ENCODE measurements at regions not wholly inside any gene's neighbourhood (a gene's known extent, or its start where the extent isn't known, plus 50 kb on each side); places are given as distances from the start of the nearest gene placed in this dataset.

DNA sequence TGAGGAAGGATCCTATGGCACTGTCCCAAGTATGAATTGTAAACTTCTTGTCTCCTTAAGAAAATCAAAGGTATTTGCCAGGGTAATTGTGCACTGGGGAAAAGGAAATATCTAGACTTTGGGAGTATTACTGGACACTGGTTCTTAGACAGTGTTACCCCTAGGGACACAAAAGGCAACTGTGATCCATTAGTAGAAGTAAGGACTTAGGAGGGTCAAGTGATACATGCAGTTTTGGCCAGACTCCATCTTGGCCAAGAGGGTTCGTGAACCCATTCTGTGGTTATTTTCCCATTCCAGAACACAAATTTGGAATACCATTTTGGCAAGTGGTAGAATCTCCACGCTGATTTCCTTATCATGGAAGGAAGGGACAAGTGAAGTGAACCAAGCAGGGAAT lies 98.1 kb downstream of the TM2D1 start:
- TF ChIP-seq CTCF (IDR thresholded peaks at IDR 0.05) (no peak), POLR2A (IDR thresholded peaks at IDR 0.05) (no peak), EP300 (IDR thresholded peaks at IDR 0.05) (peak in 1 of 2 donors; percentile 67)

All from tibial nerve (tissue), 4 donors.